CD4-positive, alpha-beta memory T cell (primary cell): ENCODE measurements at regions not wholly inside any gene's neighbourhood (a gene's known extent, or its start where the extent isn't known, plus 50 kb on each side); places are given as distances from the start of the nearest gene placed in this dataset.

Experiments used
- CTCF ChIA-PET: fragments of 350-600 bp; sonication (Branson Sonifier 250); formaldehyde crosslinking; loops from one replicate; lab custom pipeline; 2021; ENCODE audit warnings: inconsistent platforms; ENCODE audit not compliant: partially characterized antibody; lab: Charles Lee
- POLR2A ChIA-PET: fragments of 350-600 bp; sonication (Branson Sonifier 250); formaldehyde crosslinking; loops from one replicate; lab custom pipeline; 2021; ENCODE audit not compliant: partially characterized antibody; lab: Charles Lee
- DNase-seq, 5 donors: peaks; one replicate each; pipeline versions ENCODE4 v3.0.0 to v3.0.0-alpha.2; 2020 to 2022; ENCODE audit warnings: mixed read lengths in 1 of 5
- H3K27ac ChIP-seq: one replicate; pipeline ENCODE4 v1.7.0; 2013; ENCODE audit warnings: low read depth, low read length
- H3K27me3 ChIP-seq: 2 replicates; pipeline ENCODE4 v1.7.0; 2013; ENCODE audit warnings: mild to moderate bottlenecking, low read length, moderate library complexity; ENCODE audit not compliant: insufficient read depth
- H3K36me3 ChIP-seq: 2 replicates; pipeline ENCODE4 v1.7.0; 2013; ENCODE audit warnings: mild to moderate bottlenecking, low read length, moderate library complexity; ENCODE audit not compliant: insufficient read depth
- H3K4me1 ChIP-seq: 2 replicates; pipeline ENCODE4 v1.7.0; 2013; ENCODE audit warnings: mild to moderate bottlenecking, low read length, moderate library complexity; ENCODE audit not compliant: insufficient read depth
- H3K4me3 ChIP-seq, 2 donors: one replicate each; pipeline ENCODE4 v1.7.0; 2013; ENCODE audit warnings: low read length in 2 of 2, mild to moderate bottlenecking in 1 of 2
- H3K9me3 ChIP-seq, 2 donors: one replicate each; pipeline ENCODE4 v1.7.0; 2013; ENCODE audit warnings: low read length in 2 of 2, control low read depth in 1 of 2; ENCODE audit not compliant: control insufficient read depth in 1 of 2
- H3K27ac Mint-ChIP-seq, 7 donors: one replicate each; pipeline ENCODE4 v1.8.0; 2020 to 2021; ENCODE audit warnings: mixed read lengths in 7 of 7, mild to moderate bottlenecking in 6 of 7, inconsistent platforms in 3 of 7, moderate library complexity in 3 of 7
- H3K27me3 Mint-ChIP-seq, 2 donors: one replicate each; pipeline ENCODE4 v1.8.0; 2020 to 2021; ENCODE audit warnings: mixed read lengths in 2 of 2
- H3K36me3 Mint-ChIP-seq, 2 donors: one replicate each; pipeline ENCODE4 v1.8.0; 2020 to 2021; ENCODE audit warnings: mixed read lengths in 2 of 2, inconsistent platforms in 1 of 2, mild to moderate bottlenecking in 1 of 2
- H3K4me1 Mint-ChIP-seq, 4 donors: one replicate each; pipeline ENCODE4 v1.8.0; 2020 to 2021; ENCODE audit warnings: mixed read lengths in 4 of 4, mild to moderate bottlenecking in 1 of 4
- H3K4me3 Mint-ChIP-seq, 8 donors: one replicate each; pipeline ENCODE4 v1.8.0; 2020 to 2021; ENCODE audit warnings: mixed read lengths in 8 of 8, mild to moderate bottlenecking in 7 of 8, moderate library complexity in 6 of 8, inconsistent platforms in 3 of 8
- H3K9me3 Mint-ChIP-seq, 8 donors: one replicate each; pipeline ENCODE4 v1.8.0; 2020 to 2021; ENCODE audit warnings: mixed read lengths in 8 of 8, mild to moderate bottlenecking in 5 of 8, inconsistent platforms in 3 of 8, moderate library complexity in 1 of 8
- intact Hi-C: fragments of 100-400 bp; cut with micrococcal nuclease; formaldehyde crosslinking; loops from one replicate; pipeline ENCODE4 v1.15.1; 2023

GRCh38 chr16:27728691-27729090, 178.7 kb downstream of the KATNIP start:
- no peak for DNase-seq
- Mint-ChIP-seq H3K36me3 (peaks cover 22 to 52% of the 10 kb centered on the region in 2 donors), H3K27me3 (no peaks in the 10 kb centered on the region), H3K9me3 (no peaks in the 10 kb centered on the region), H3K27ac (no peak overlapping the region), H3K4me3 (no peak overlapping the region), H3K4me1 (peaks cover 0 to 4% (median 0%) of the 10 kb centered on the region in 4 donors)
- H3K4me1 ChIP-seq = no peaks in the 10 kb centered on the region
- no peaks in the 10 kb centered on the region for H3K36me3 ChIP-seq
- CTCF ChIA-PET = no interaction called here
- no peaks in the 10 kb centered on the region for H3K9me3 ChIP-seq
- no peak overlapping the region for H3K4me3 ChIP-seq
- POLR2A ChIA-PET = no interaction called here
- H3K27me3 ChIP-seq = no peaks in the 10 kb centered on the region
- intact Hi-C loops = no loop called here
- H3K27ac ChIP-seq = no peak overlapping the region

- Histone ChIP-seq H3K27me3 (no peaks in the 10 kb centered on the region), H3K4me3 (no peak overlapping the region), H3K27ac (no peak overlapping the region), H3K4me1 (no peaks in the 10 kb centered on the region), H3K9me3 (no peaks in the 10 kb centered on the region), H3K36me3 (no peaks in the 10 kb centered on the region)
- no peak for DNase-seq
- Mint-ChIP-seq H3K36me3 (peaks cover 20 to 48% of the 10 kb centered on the region in 2 donors), H3K27me3 (no peaks in the 10 kb centered on the region), H3K9me3 (no peaks in the 10 kb centered on the region), H3K4me1 (peaks cover 0 to 4% (median 0%) of the 10 kb centered on the region in 4 donors), H3K27ac (peak overlapping the region in 2 of 7 donors; percentile 33 to 54), H3K4me3 (peak overlapping the region in 1 of 8 donors; percentile 54)
- intact Hi-C loops = no loop called here
- POLR2A ChIA-PET = no interaction called here
- CTCF ChIA-PET = no interaction called here
These were observed 179.8 kb downstream of the KATNIP start for GRCh38 chr16:27729516-27730304.

- no peaks in the 10 kb centered on the region for H3K36me3 ChIP-seq
- H3K27me3 ChIP-seq = no peaks in the 10 kb centered on the region
- no peaks in the 10 kb centered on the region for H3K9me3 ChIP-seq
- H3K4me1 ChIP-seq = no peaks in the 10 kb centered on the region
- ChIA-PET POLR2A (no interaction called here), CTCF (no interaction called here)
- H3K4me3 ChIP-seq = no peak overlapping the region
- H3K27ac ChIP-seq = no peak overlapping the region
- no peak for DNase-seq
- Mint-ChIP-seq H3K4me1 (peaks cover 0 to 4% (median 0%) of the 10 kb centered on the region in 4 donors), H3K9me3 (no peaks in the 10 kb centered on the region), H3K4me3 (no peak overlapping the region), H3K36me3 (peaks cover 16 to 43% of the 10 kb centered on the region in 2 donors), H3K27me3 (no peaks in the 10 kb centered on the region), H3K27ac (peak overlapping the region in 1 of 7 donors; percentile 20)
- intact Hi-C loops = no loop called here
These were observed 180.8 kb downstream of the KATNIP start for GRCh38 chr16:27730661-27731210.

- no peaks in the 10 kb centered on the region for H3K27me3 ChIP-seq
- no peak for DNase-seq
- no peaks in the 10 kb centered on the region for H3K9me3 ChIP-seq
- Mint-ChIP-seq H3K4me1 (no peaks in the 10 kb centered on the region), H3K36me3 (peaks cover 16 to 45% of the 10 kb centered on the region in 2 donors), H3K4me3 (no peak overlapping the region), H3K9me3 (no peaks in the 10 kb centered on the region), H3K27me3 (no peaks in the 10 kb centered on the region), H3K27ac (no peak overlapping the region)
- ChIA-PET POLR2A (interaction anchor here (0.7 kb wide), 1 partner anchor 14 kb away, joined by 4 read pairs; no protein-coding TSS in a partner anchor), CTCF (no interaction called here)
- intact Hi-C loops = no loop called here
- no peak overlapping the region for H3K4me3 ChIP-seq
- no peaks in the 10 kb centered on the region for H3K4me1 ChIP-seq
- H3K36me3 ChIP-seq = no peaks in the 10 kb centered on the region
- H3K27ac ChIP-seq = no peak overlapping the region
These were observed 185.1 kb downstream of the KATNIP start for GRCh38 chr16:27735031-27735430.

DNA sequence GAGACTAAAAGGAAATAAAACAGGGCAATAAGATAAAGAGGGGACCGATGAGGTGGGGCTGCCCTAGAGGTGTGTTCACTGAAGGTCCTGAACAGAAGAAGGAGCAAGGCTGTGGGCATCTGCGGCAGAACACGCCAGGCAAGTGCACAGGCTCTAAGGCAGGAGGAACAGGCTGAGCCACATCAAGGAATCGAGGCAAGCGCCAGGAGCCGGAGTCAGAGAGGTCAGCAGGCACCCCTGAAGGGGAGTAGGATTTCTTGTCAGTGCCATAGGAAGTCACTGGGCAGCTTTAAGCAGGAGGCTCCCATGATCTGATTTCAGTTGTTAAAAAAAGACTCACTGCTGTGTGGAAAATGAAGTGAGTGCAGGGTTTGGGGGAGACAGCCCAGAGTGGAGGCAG, 186.5 kb downstream of the KATNIP start:
- Mint-ChIP-seq H3K27ac (no peak overlapping the region), H3K4me1 (no peaks in the 10 kb centered on the region), H3K27me3 (no peaks in the 10 kb centered on the region), H3K9me3 (no peaks in the 10 kb centered on the region), H3K4me3 (no peak overlapping the region), H3K36me3 (peaks cover 18 to 41% of the 10 kb centered on the region in 2 donors)
- POLR2A ChIA-PET = no interaction called here
- Histone ChIP-seq H3K4me1 (no peaks in the 10 kb centered on the region), H3K9me3 (no peaks in the 10 kb centered on the region), H3K36me3 (no peaks in the 10 kb centered on the region), H3K27ac (no peak overlapping the region), H3K27me3 (no peaks in the 10 kb centered on the region), H3K4me3 (no peak overlapping the region)
- DNase-seq = no peak
- intact Hi-C loops = no loop called here
- CTCF ChIA-PET = no interaction called here

DNA sequence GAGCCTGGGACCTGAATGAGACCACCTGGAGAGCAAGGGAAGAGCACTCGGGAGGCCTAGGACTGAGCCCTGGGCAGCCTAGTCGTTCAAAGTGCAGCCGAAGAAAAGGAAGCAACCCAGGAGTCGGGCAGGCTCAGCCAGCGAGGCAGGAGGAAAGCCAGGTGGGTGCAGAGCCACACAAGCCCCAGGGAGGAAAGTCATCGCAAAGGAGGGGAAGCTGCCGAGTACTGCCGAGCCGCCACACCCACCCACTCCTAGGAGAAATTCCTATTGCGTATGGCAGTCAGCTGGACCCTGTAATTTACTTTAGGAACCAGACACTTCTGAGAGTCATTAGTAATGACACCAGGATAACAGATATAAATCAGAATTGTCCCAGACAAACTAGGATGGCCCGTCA, 187.6 kb downstream of the KATNIP start:
- CTCF ChIA-PET = no interaction called here
- H3K27ac Mint-ChIP-seq = peak overlapping the region in 1 of 7 donors; percentile 19
- no peak overlapping the region for H3K27ac ChIP-seq
- POLR2A ChIA-PET = no interaction called here
- peaks cover 21 to 47% of the 10 kb centered on the region in 2 donors for H3K36me3 Mint-ChIP-seq
- H3K4me3 ChIP-seq = no peak overlapping the region
- intact Hi-C loops = no loop called here
- no peaks in the 10 kb centered on the region for H3K9me3 Mint-ChIP-seq
- no peaks in the 10 kb centered on the region for H3K9me3 ChIP-seq
- H3K27me3 Mint-ChIP-seq = no peaks in the 10 kb centered on the region
- H3K36me3 ChIP-seq = no peaks in the 10 kb centered on the region
- no peaks in the 10 kb centered on the region for H3K4me1 ChIP-seq
- DNase-seq = no peak
- no peaks in the 10 kb centered on the region for H3K4me1 Mint-ChIP-seq
- no peaks in the 10 kb centered on the region for H3K27me3 ChIP-seq
- H3K4me3 Mint-ChIP-seq = no peak overlapping the region
